ENCODE measurements at regions not wholly inside any gene's neighbourhood (a gene's known extent, or its start where the extent isn't known, plus 50 kb on each side); places are given as distances from the start of the nearest gene placed in this dataset.

GRCh38 chr1:56418151-56418631 lies 161.2 kb downstream of the PLPP3 start:
- in situ Hi-C loops (cut with MboI; ENCODE audit: low sequenced_read_pairs), result no loop called here

GRCh38 chr1:56417646-56418045 lies 161.7 kb downstream of the PLPP3 start:
- in situ Hi-C loops (cut with MboI; ENCODE audit: low sequenced_read_pairs), result no loop called here

GRCh38 chr1:56416495-56416894 lies 162.9 kb downstream of the PLPP3 start:
- in situ Hi-C loops (cut with MboI; ENCODE audit: low sequenced_read_pairs), result no loop called here

DNA sequence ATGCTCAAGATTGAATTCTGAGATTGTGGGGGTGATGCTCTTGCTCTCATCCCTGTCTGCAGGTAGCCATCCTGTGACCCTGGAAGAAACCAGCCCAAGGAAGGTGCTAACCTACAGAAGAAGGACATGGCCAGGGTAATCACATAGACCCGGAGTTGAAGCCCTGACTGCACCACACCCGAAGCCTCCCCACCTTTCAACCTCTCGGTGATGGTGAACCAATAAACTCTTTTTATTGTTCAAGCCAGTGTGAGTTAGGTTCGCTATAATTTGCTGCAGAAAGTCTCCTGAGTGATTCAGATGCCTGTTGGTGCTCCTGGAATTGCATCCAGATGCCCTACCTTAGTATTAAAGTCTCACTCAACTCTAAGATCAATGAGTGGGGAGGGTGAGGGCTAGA lies 163.6 kb downstream of the PLPP3 start:
- in situ Hi-C loops (cut with MboI; ENCODE audit: low sequenced_read_pairs), result no loop called here

- in situ Hi-C loops (cut with MboI; ENCODE audit: low sequenced_read_pairs), result no loop called here
Measured at GRCh38 chr1:56415258-56415657, 164.1 kb downstream of the PLPP3 start.

GRCh38 chr1:56414728-56415224 lies 164.6 kb downstream of the PLPP3 start:
- in situ Hi-C loops (cut with MboI; ENCODE audit: low sequenced_read_pairs), result no loop called here

DNA sequence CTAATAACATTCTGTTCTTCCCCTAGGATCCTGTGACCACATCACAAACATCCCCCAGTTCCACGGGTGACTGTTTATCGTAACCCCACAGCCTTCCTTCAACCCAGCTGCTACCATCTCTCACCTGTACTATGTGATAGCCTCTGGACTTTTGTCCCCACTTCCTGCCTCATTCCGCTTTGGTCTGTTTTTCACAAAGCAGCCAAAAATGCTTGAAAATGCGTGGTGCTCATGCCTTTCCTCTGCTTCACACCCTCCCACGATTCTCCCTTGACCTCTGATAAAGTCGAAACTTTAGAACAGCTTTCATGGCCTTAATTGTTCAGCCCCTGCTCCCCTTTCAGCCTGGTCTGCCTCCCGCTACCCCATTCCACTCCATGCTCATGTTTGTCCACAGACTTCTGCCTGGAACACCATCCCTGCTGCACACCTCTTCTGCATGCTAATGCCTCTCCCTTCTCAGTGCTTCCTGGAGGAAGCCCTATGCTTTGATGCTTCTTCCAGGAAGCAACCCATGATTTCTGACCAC lies 165.6 kb downstream of the PLPP3 start:
- in situ Hi-C loops (cut with MboI; ENCODE audit: low sequenced_read_pairs), result no loop called here

GRCh38 chr1:56411484-56412180 lies 167.7 kb downstream of the PLPP3 start:
- in situ Hi-C loops (cut with MboI; ENCODE audit: low sequenced_read_pairs), result no loop called here

DNA sequence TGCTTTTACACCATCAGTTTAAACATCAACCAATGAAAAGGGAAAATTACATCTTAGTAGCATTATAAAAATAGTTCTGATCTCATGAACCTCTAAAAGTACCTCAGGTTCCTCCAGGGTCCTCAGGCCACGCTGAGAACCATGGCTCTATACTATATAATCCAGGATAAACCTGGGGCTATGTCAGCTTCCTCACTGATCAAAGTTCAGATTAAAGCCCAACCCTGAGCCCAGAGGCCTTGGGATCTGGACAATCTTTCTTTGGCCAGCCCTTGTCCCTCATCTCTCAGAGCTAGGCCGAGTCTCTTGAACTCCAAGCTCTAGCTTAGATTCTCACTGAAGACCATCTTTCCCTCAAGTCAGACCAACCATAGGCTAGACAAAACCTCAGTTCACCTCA lies 168.3 kb downstream of the PLPP3 start:
- in situ Hi-C loops (cut with MboI; ENCODE audit: low sequenced_read_pairs), result no loop called here

GRCh38 chr1:56410405-56410804 lies 169.0 kb downstream of the PLPP3 start:
- in situ Hi-C loops (cut with MboI; ENCODE audit: low sequenced_read_pairs), result no loop called here

GRCh38 chr1:56409112-56409691 lies 170.2 kb downstream of the PLPP3 start:
- in situ Hi-C loops (cut with MboI; ENCODE audit: low sequenced_read_pairs), result no loop called here

DNA sequence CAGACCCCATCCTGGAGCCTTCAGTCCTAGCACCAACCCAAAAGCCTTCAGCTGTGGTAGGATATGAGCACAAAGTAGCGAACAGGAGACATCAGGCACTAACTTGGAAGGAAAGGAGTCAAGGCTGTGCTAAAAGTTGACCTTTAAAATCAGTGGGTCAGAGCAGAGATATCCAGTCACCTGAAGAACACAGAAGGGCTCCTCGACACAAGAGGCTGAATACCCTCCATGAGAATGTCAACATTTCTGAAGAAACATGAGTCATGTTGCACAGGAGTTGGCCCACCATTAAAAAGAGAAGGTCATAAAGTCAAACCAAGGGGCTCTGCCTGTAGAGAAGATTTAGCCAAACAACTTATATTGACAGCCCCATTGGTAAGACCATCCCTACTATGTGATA lies 172.5 kb downstream of the PLPP3 start:
- in situ Hi-C loops (cut with MboI; ENCODE audit: low sequenced_read_pairs), result no loop called here

- in situ Hi-C loops (cut with MboI; ENCODE audit: low sequenced_read_pairs), result no loop called here
Measured at GRCh38 chr1:56404561-56405030, 174.8 kb downstream of the PLPP3 start.

DNA sequence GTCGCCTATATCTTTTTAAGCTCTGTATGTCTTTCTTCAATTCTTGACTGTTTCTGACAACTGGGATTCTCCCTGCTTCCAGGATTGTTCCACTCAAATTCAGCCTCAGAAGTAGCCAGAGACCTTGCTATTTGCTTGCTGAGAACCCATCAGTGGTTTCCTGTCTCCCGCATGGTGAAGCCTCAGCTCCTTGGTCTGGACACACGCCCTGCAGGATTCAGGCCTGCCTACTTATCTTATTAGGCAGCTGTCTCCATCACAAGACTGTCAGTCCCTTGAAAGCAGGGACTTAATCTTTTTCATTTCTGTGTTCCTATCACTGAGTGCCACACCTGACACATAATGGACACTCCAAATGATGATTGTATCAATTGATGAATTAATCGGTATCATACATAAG lies 175.3 kb downstream of the PLPP3 start:
- in situ Hi-C loops (cut with MboI; ENCODE audit: low sequenced_read_pairs), result no loop called here

GRCh38 chr1:56403321-56403720 lies 176.0 kb downstream of the PLPP3 start:
- in situ Hi-C loops (cut with MboI; ENCODE audit: low sequenced_read_pairs), result no loop called here

GRCh38 chr1:56401191-56401590 lies 178.2 kb downstream of the PLPP3 start:
- in situ Hi-C loops (cut with MboI; ENCODE audit: low sequenced_read_pairs), result no loop called here

DNA sequence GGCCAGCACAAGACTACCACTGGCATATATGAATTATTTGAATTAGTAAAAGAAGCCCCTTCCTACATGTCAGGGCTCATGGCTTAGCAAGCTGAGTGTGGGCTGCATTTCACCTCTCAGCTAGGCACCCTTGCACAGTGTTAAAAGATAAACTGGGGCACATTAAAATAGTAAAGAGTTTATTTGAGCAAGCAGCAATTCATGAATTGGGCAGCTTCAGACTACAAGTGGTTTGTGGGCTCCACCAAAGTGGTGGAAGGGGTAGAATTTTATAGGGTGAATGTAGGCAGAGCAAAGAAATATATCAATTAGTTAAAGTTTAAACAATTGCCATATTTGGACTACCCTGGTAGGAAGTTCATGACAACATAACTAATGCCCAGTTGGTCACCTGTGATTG lies 178.8 kb downstream of the PLPP3 start:
- in situ Hi-C loops (cut with MboI; ENCODE audit: low sequenced_read_pairs), result no loop called here

GRCh38 chr1:56399795-56400194 lies 179.6 kb downstream of the PLPP3 start:
- in situ Hi-C loops (cut with MboI; ENCODE audit: low sequenced_read_pairs), result no loop called here

GRCh38 chr1:56399326-56399725 lies 180.0 kb downstream of the PLPP3 start:
- in situ Hi-C loops (cut with MboI; ENCODE audit: low sequenced_read_pairs), result no loop called here

- in situ Hi-C loops (cut with MboI; ENCODE audit: low sequenced_read_pairs), result no loop called here
Measured at GRCh38 chr1:56397811-56398231, 181.5 kb downstream of the PLPP3 start.

DNA sequence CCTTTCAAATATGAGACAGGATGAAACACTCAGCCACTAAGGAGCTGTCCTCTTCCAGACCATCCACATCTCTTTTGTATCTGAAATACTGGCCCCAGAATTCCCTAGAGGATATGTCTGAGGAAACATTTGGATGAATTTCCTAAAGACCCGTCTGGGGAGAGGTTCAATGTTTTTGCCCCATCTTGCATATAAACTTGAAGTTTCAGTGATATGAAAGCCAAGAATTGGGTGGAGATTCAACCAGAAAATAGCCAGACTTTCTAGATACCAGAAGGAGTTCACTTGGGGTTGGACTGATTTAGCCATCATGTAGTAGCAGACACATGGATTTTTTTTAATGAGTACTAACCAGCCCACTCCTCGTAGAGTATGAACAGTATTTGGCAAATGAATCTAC lies 182.0 kb downstream of the PLPP3 start:
- in situ Hi-C loops (cut with MboI; ENCODE audit: low sequenced_read_pairs), result no loop called here

- in situ Hi-C loops (cut with MboI; ENCODE audit: low sequenced_read_pairs), result no loop called here
Measured at GRCh38 chr1:56396581-56396980, 182.8 kb downstream of the PLPP3 start.
